Transverse colon (tissue), 4 donors: ENCODE measurements at regions not wholly inside any gene's neighbourhood (a gene's known extent, or its start where the extent isn't known, plus 50 kb on each side); places are given as distances from the start of the nearest gene placed in this dataset.

Experiments
- DNase-seq: peaks from one replicate; pipeline ENCODE4 v3.0.0-alpha.2; 2019
- H3K27ac ChIP-seq, 4 donors: fragments of 200-600 bp; sonication (generic); 2 replicates each; pipeline ENCODE4 v1.5.1; 2016 to 2018; ENCODE audit warnings: inconsistent platforms in 4 of 4
- H3K27me3 ChIP-seq: fragments of 200-600 bp; sonication (generic); 2 replicates; pipeline ENCODE4 v1.5.1; 2017; ENCODE audit warnings: inconsistent platforms
- H3K36me3 ChIP-seq, 4 donors: fragments of 200-600 bp; sonication (generic); 2 replicates each; pipeline ENCODE4 v1.5.1; 2017 to 2019; ENCODE audit warnings: inconsistent platforms in 4 of 4
- H3K4me1 ChIP-seq, 4 donors: fragments of 200-600 bp; sonication (generic); 2 replicates each; pipeline ENCODE4 v1.5.1; 2017 to 2020; ENCODE audit warnings: inconsistent platforms in 4 of 4
- H3K4me3 ChIP-seq, 4 donors: fragments of 200-600 bp; sonication (generic); 1 replicate in 1 of 4; 2 replicates in 3 of 4; pipeline versions ENCODE4 v1.5.1 to v1.6.1; 2017 to 2019; ENCODE audit warnings: inconsistent platforms in 4 of 4
- H3K9me3 ChIP-seq, 2 donors: fragments of 200-600 bp; sonication (generic); 2 replicates each; pipeline ENCODE4 v1.5.1; 2017 to 2019; ENCODE audit warnings: inconsistent platforms in 2 of 2
- CTCF ChIP-seq, 5 experiments: fragments of 200-600 bp in 3 of 5; fragments of 450-650 bp in 2 of 5; sonication (generic) in 3 of 5; IDR thresholded peaks; 1 replicate in 2 of 5; 2 replicates in 3 of 5; pipeline ENCODE4 v1.5.1; 2016 to 2017; ENCODE audit warnings: antibody characterized with exemption in 5 of 5, inconsistent platforms in 3 of 5, mild to moderate bottlenecking in 2 of 5, moderate library complexity in 1 of 5
- EP300 ChIP-seq: sonication (generic); formaldehyde crosslinking; IDR thresholded peaks from one replicate; pipeline ENCODE4 v1.6.1; 2017; ENCODE audit warnings: antibody characterized with exemption, low read depth
- POLR2A ChIP-seq: fragments of 450-650 bp; IDR thresholded peaks from one replicate; pipeline ENCODE4 v1.6.1; 2016; ENCODE audit warnings: antibody characterized with exemption, mild to moderate bottlenecking, moderate library complexity
- POLR2AphosphoS5 ChIP-seq, 3 donors: sonication (generic); formaldehyde crosslinking; IDR thresholded peaks; one replicate each; pipeline ENCODE4 v1.6.1; 2016; ENCODE audit warnings: antibody characterized with exemption in 3 of 3
- WGBS, 2 donors: methylation state at CpG; one replicate each; pipeline ENCODE4 v1.1.5; 2018; ENCODE audit warnings: low coverage in 1 of 2; 5-methylcytosine and 5-hydroxymethylcytosine counted together
- in situ Hi-C, 4 donors: fragments of 200-750 bp; cut with MboI; loops; one replicate each; pipeline versions ENCODE4 v1.15.0 to v1.15.1; 2017; ENCODE audit warnings: low sequenced_read_pairs in 3 of 4, low pct_ligation_motif_present in 1 of 4, low pct_unique_long_range_greater_than_20kb in 1 of 4
- intact Hi-C: fragments of 100-400 bp; cut with DNase I; formaldehyde crosslinking; loops from one replicate; pipeline ENCODE4 v1.15.1; 2023; ENCODE audit warnings: low total_unique reads

GRCh38 chr12:25830456-25830855, 128.0 kb upstream of the RASSF8 start:
- WGBS, 2 donors: 83 to 84% methylated on average over 7 of the region's 7 CpGs
- peaks cover 0 to 6% (median 2%) of the 10 kb centered on the region in 4 donors for H3K4me1 ChIP-seq
- in situ Hi-C loops: no loop called here
- H3K36me3 ChIP-seq: no peaks in the 10 kb centered on the region
- DNase-seq: no peak
- H3K9me3 ChIP-seq: no peaks in the 10 kb centered on the region
- intact Hi-C loops: no loop called here
- no peak for TF ChIP-seq POLR2A
- TF ChIP-seq POLR2AphosphoS5 (IDR thresholded peaks at IDR 0.05): no peak
- TF ChIP-seq CTCF (IDR thresholded peaks at IDR 0.05): no peak
- TF ChIP-seq EP300: no peak
- no peaks in the 10 kb centered on the region for H3K27me3 ChIP-seq
- no peak overlapping the region for H3K4me3 ChIP-seq
- no peak overlapping the region for H3K27ac ChIP-seq

GRCh38 chr12:25833657-25834056, 124.8 kb upstream of the RASSF8 start:
- Histone ChIP-seq H3K9me3 (no peaks in the 10 kb centered on the region), H3K4me3 (no peak overlapping the region), H3K36me3 (no peaks in the 10 kb centered on the region), H3K4me1 (peaks cover 0 to 4% (median under 1%) of the 10 kb centered on the region in 4 donors), H3K27ac (no peak overlapping the region), H3K27me3 (no peaks in the 10 kb centered on the region)
- TF ChIP-seq POLR2AphosphoS5 (IDR thresholded peaks at IDR 0.05) (no peak), CTCF (IDR thresholded peaks at IDR 0.05) (no peak), POLR2A (no peak), EP300 (no peak)
- DNase-seq: no peak
- intact Hi-C loops: no loop called here
- WGBS, 2 donors: 65 to 86% methylated on average over 2 of the region's 2 CpGs
- in situ Hi-C loops: no loop called here

DNA sequence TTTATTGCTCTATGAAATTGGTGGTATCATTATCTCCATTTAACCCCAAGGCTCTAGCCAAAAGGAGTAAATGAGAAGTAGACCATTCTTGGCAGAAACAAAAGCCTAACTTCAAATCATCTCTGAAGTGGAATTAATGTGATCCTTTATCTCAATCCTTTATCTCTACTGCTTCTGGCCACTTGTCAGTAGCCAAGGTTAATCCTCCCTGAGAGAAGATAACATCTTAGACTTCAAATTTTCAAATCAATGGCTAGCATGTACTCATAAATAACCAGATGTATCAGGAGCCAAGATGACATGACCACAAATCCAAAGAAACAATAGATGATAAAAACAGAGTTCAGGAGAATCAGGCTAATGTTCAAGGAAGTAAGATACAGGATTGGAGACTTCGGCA, 123.1 kb upstream of the RASSF8 start:
- Histone ChIP-seq H3K4me1 (no peaks in the 10 kb centered on the region), H3K27ac (no peak overlapping the region), H3K27me3 (no peaks in the 10 kb centered on the region), H3K4me3 (no peak overlapping the region), H3K36me3 (no peaks in the 10 kb centered on the region), H3K9me3 (no peaks in the 10 kb centered on the region)
- intact Hi-C loops: no loop called here
- no peak for DNase-seq
- in situ Hi-C loops: no loop called here
- WGBS, 2 donors: 93% methylated on average over 1 of the region's 1 CpG; no CpG with 5 or more reads in 1 of the 2 donors
- TF ChIP-seq POLR2A (no peak), POLR2AphosphoS5 (IDR thresholded peaks at IDR 0.05) (no peak), EP300 (no peak), CTCF (IDR thresholded peaks at IDR 0.05) (no peak)

GRCh38 chr12:25838007-25838406, 120.5 kb upstream of the RASSF8 start:
- intact Hi-C loops (no loop called here), in situ Hi-C loops (no loop called here)
- Histone ChIP-seq H3K27ac (no peak overlapping the region), H3K9me3 (no peaks in the 10 kb centered on the region), H3K27me3 (no peaks in the 10 kb centered on the region), H3K4me1 (no peaks in the 10 kb centered on the region), H3K4me3 (no peak overlapping the region), H3K36me3 (no peaks in the 10 kb centered on the region)
- WGBS, 2 donors: 65 to 81% methylated on average over 2 to 3 of the region's 3 CpGs
- TF ChIP-seq EP300: no peak
- TF ChIP-seq CTCF (IDR thresholded peaks at IDR 0.05): no peak
- TF ChIP-seq POLR2AphosphoS5 (IDR thresholded peaks at IDR 0.05): no peak
- TF ChIP-seq POLR2A: no peak
- DNase-seq: no peak
